Endothelial cell of umbilical vein (primary cell): ENCODE measurements at regions not wholly inside any gene's neighbourhood (a gene's known extent, or its start where the extent isn't known, plus 50 kb on each side); places are given as distances from the start of the nearest gene placed in this dataset.

Source experiments
- BruUV-seq: library from RNA; stranded (reverse); fragments of 400-500 nt; replicated peaks from 2 replicates; lab custom pipeline; 2021; lab: Mats Ljungman, UMichigan
- CTCF ChIA-PET: fragments of 300-600, 350-600 bp; sonication (Branson Sonifier 250); formaldehyde crosslinking; loops from one replicate; lab custom pipeline; 2021; ENCODE audit warnings: antibody characterized with exemption, inconsistent platforms; lab: Charles Lee
- POLR2A ChIA-PET: fragments of 300-600, 350-600 bp; sonication (Branson Sonifier 250); formaldehyde crosslinking; loops from one replicate; lab custom pipeline; 2021; ENCODE audit warnings: antibody characterized with exemption, inconsistent platforms; lab: Charles Lee
- DNase-seq: peaks from one replicate; pipeline ENCODE4 v3.0.0-alpha.2; 2011; ENCODE audit warnings: low read depth, low spot score
- FAIRE-seq: peaks from 2 replicates; lab custom pipeline; 2011; peaks lifted over from hg19 to GRCh38; lab: Jason Lieb, UNC
- H2AFZ ChIP-seq: 2 replicates; pipeline ENCODE4 v1.6.0; 2012; ENCODE audit warnings: low read depth, low read length, control low read depth, inconsistent platforms
- H3K27ac ChIP-seq: 2 replicates; pipeline ENCODE4 v1.5.1; 2011; ENCODE audit warnings: low read depth, mild to moderate bottlenecking, control low read depth, low read length, moderate library complexity; ENCODE audit not compliant: insufficient read depth
- H3K27me3 ChIP-seq, 2 experiments: 2 replicates each; pipeline versions ENCODE4 v1.6.0 to v1.6.1; 2011; ENCODE audit warnings: low read length in 2 of 2, mixed read lengths in 1 of 2; ENCODE audit not compliant: control insufficient read depth in 2 of 2, insufficient read depth in 2 of 2
- H3K36me3 ChIP-seq, 2 experiments: 2 replicates in 1 of 2; 3 replicates in 1 of 2; pipeline ENCODE4 v1.5.1; 2011; ENCODE audit warnings: low read length in 2 of 2, mild to moderate bottlenecking in 1 of 2, moderate library complexity in 1 of 2; ENCODE audit not compliant: control insufficient read depth in 2 of 2, insufficient read depth in 2 of 2; ENCODE audit errors: extremely low read depth in 1 of 2
- H3K4me1 ChIP-seq: 3 replicates; pipeline ENCODE4 v1.5.1; 2011; ENCODE audit warnings: mild to moderate bottlenecking, low read length; ENCODE audit not compliant: control insufficient read depth, insufficient read depth; ENCODE audit errors: extremely low read depth
- H3K4me2 ChIP-seq: 2 replicates; pipeline ENCODE4 v1.6.1; 2011; ENCODE audit warnings: low read length, control low read depth, mixed read lengths; ENCODE audit not compliant: insufficient read depth
- H3K4me3 ChIP-seq, 3 experiments: fragments of 200-600 bp in 1 of 3; sonication (generic), shearing (Covaris generic) in 1 of 3; replicated peaks in 1 of 3; 2 replicates each; pipeline ENCODE4 v1.5.1; 2011 to 2016; ENCODE audit warnings: control low read depth in 3 of 3, low read length in 3 of 3, mild to moderate bottlenecking in 2 of 3, inconsistent platforms in 1 of 3, low read depth in 1 of 3, moderate library complexity in 1 of 3; ENCODE audit not compliant: insufficient read depth in 1 of 3
- H3K79me2 ChIP-seq: 2 replicates; pipeline ENCODE4 v1.6.0; 2012; ENCODE audit warnings: low read length, inconsistent platforms; ENCODE audit not compliant: control insufficient read depth, insufficient read depth
- H3K9ac ChIP-seq: replicated peaks from 2 replicates; pipeline ENCODE3; 2011; ENCODE audit warnings: low read length, control low read depth; ENCODE audit not compliant: insufficient read depth; ENCODE audit errors: extremely low read depth
- H3K9me1 ChIP-seq: replicated peaks from 3 replicates; pipeline ENCODE4 v1.6.0; 2011; ENCODE audit warnings: mild to moderate bottlenecking, low read length; ENCODE audit not compliant: control insufficient read depth, insufficient read depth; ENCODE audit errors: extremely low read depth
- H3K9me3 ChIP-seq: replicated peaks from 2 replicates; pipeline ENCODE4 v1.5.1; 2012; ENCODE audit warnings: low read length, inconsistent platforms; ENCODE audit not compliant: control insufficient read depth, insufficient read depth
- H4K20me1 ChIP-seq: replicated peaks from 2 replicates; pipeline ENCODE3; 2011; ENCODE audit warnings: mild to moderate bottlenecking, low read length; ENCODE audit not compliant: control insufficient read depth, insufficient read depth; ENCODE audit errors: extremely low read depth
- CTCF ChIP-seq, 2 donors: IDR thresholded peaks; 1 replicate in 1 of 2; 2 replicates in 1 of 2; pipeline ENCODE4 v1.5.1; 2011; ENCODE audit warnings: low read length in 2 of 2, mild to moderate bottlenecking in 2 of 2, moderate library complexity in 2 of 2, control low read depth in 1 of 2, inconsistent platforms in 1 of 2, low read depth in 1 of 2; ENCODE audit not compliant: insufficient read depth in 1 of 2; ENCODE audit errors: extremely low read depth in 1 of 2
- EZH2 ChIP-seq: IDR thresholded peaks from 2 replicates; pipeline ENCODE4 v1.6.1; 2012; ENCODE audit warnings: borderline replicate concordance, low read depth, mild to moderate bottlenecking, moderate library complexity, low read length, inconsistent platforms; ENCODE audit not compliant: severe bottlenecking
- FOS ChIP-seq: IDR thresholded peaks from 2 replicates; pipeline ENCODE4 v1.6.1; 2011; ENCODE audit warnings: mild to moderate bottlenecking, low read length, moderate library complexity, borderline replicate concordance; ENCODE audit not compliant: insufficient read depth
- GATA2 ChIP-seq: IDR thresholded peaks from 2 replicates; pipeline ENCODE4 v1.7.0; 2011; ENCODE audit warnings: low read depth, mild to moderate bottlenecking, moderate library complexity, mixed read lengths, low read length; ENCODE audit not compliant: insufficient read length, insufficient read depth
- JUN ChIP-seq: IDR thresholded peaks from 2 replicates; pipeline ENCODE4 v1.6.1; 2011; ENCODE audit warnings: borderline replicate concordance, low read depth; ENCODE audit not compliant: insufficient read length, insufficient read depth
- MAX ChIP-seq: IDR thresholded peaks from 2 replicates; pipeline ENCODE4 v1.6.1; 2011; ENCODE audit not compliant: insufficient read depth, insufficient read length
- MYC ChIP-seq: IDR thresholded peaks from one replicate; pipeline ENCODE4 v1.6.1; 2011; ENCODE audit warnings: mild to moderate bottlenecking, low read depth, low read length
- POLR2A ChIP-seq: IDR thresholded peaks from 2 replicates; pipeline ENCODE4 v1.6.1; 2012; ENCODE audit warnings: low read depth, mild to moderate bottlenecking, control low read depth, low read length
- POLR2AphosphoS5 ChIP-seq: IDR thresholded peaks from 2 replicates; pipeline ENCODE4 v1.6.1; 2012; ENCODE audit warnings: low read depth, mild to moderate bottlenecking, control low read depth, low read length, moderate library complexity; ENCODE audit not compliant: insufficient read depth
- dilution Hi-C: fragments of 300-500 bp; cut with MboI; formaldehyde crosslinking; loops from one replicate; pipeline ENCODE4 v1.15.0; 2019; ENCODE audit warnings: low sequenced_read_pairs; ENCODE audit not compliant: extremely low pct_ligation_motif_present
- intact Hi-C: fragments of 100-400 bp; cut with micrococcal nuclease; formaldehyde crosslinking; loops from one replicate; pipeline ENCODE4 v1.10.0; 2022

GRCh38 chr4:11484531-11484930, 55.8 kb upstream of the HS3ST1 start:
- no TSS peak for BruUV-seq
- CTCF ChIA-PET = no interaction called here
- FAIRE-seq = no peak

More at GRCh38 chr4:11484531-11484930, 55.8 kb upstream of the HS3ST1 start:
- POLR2A ChIA-PET = interaction anchor here (0.6 to 0.8 kb wide), 2 partner anchors 13 to 59 kb away, joined by 3 read pairs; no protein-coding TSS in a partner anchor
- intact Hi-C loops = no loop called here
- no peak overlapping the region for H3K4me2 ChIP-seq
- H4K20me1 ChIP-seq = no peaks in the 10 kb centered on the region
- H3K9me3 ChIP-seq = no peaks in the 10 kb centered on the region
- no peak for DNase-seq
- H3K36me3 ChIP-seq = no peaks in the 10 kb centered on the region
- H3K4me1 ChIP-seq = peaks cover 27% of the 10 kb centered on the region
- dilution Hi-C loops = no loop called here
- no peak overlapping the region for H2AFZ ChIP-seq
- no peaks in the 10 kb centered on the region for H3K79me2 ChIP-seq
- H3K27ac ChIP-seq = no peak overlapping the region
- no peak overlapping the region for H3K9ac ChIP-seq
- H3K9me1 ChIP-seq = no peaks in the 10 kb centered on the region
- no peak overlapping the region for H3K4me3 ChIP-seq
- TF ChIP-seq GATA2 (no peak), CTCF (IDR thresholded peaks at IDR 0.05; ENCODE audit: extremely low read depth in 1 of 2, insufficient read depth in 1 of 2, low read depth in 1 of 2, low read length in 2 of 2) (no peak), FOS (no peak), MYC (no peak), EZH2 (no peak), POLR2A (no peak), POLR2AphosphoS5 (no peak), MAX (no peak), JUN (no peak)
- no peaks in the 10 kb centered on the region for H3K27me3 ChIP-seq
